H7 (cell line): ENCODE measurements at regions not wholly inside any gene's neighbourhood (a gene's known extent, or its start where the extent isn't known, plus 50 kb on each side); places are given as distances from the start of the nearest gene placed in this dataset.
A peak's percentile ranks its signal among the peaks of the same experiment; 100 is the strongest.

ENCODE experiments used
- DNase-seq: peaks from one replicate; pipeline ENCODE4 v3.0.0; 2012
- H3K27me3 ChIP-seq: 2 replicates; pipeline ENCODE4 v1.6.0; 2011; ENCODE audit warnings: mild to moderate bottlenecking, low read length; ENCODE audit not compliant: control insufficient read depth, insufficient read depth
- H3K36me3 ChIP-seq: replicated peaks from 2 replicates; pipeline ENCODE4 v1.5.1; 2011; ENCODE audit warnings: low read length; ENCODE audit not compliant: control insufficient read depth, insufficient read depth
- H3K4me3 ChIP-seq: 2 replicates; pipeline ENCODE4 v1.5.1; 2011; ENCODE audit warnings: low read depth, mild to moderate bottlenecking, control low read depth, low read length, moderate library complexity; ENCODE audit not compliant: insufficient read depth

GRCh38 chr14:56745097-56745496, 65.2 kb downstream of the OTX2 start:
- Histone ChIP-seq H3K36me3 (no peaks in the 10 kb centered on the region), H3K27me3 (no peaks in the 10 kb centered on the region), H3K4me3 (no peak overlapping the region)
- no peak for DNase-seq

GRCh38 chr14:56744016-56744415, 66.3 kb downstream of the OTX2 start:
- Histone ChIP-seq H3K36me3 (no peaks in the 10 kb centered on the region), H3K27me3 (no peaks in the 10 kb centered on the region), H3K4me3 (no peak overlapping the region)
- no peak for DNase-seq

GRCh38 chr14:56742391-56742878, 67.8 kb downstream of the OTX2 start:
- DNase-seq: no peak
- Histone ChIP-seq H3K27me3 (no peaks in the 10 kb centered on the region), H3K36me3 (no peaks in the 10 kb centered on the region), H3K4me3 (no peak overlapping the region)

- no peaks in the 10 kb centered on the region for H3K27me3 ChIP-seq
- DNase-seq: no peak
- H3K36me3 ChIP-seq: no peaks in the 10 kb centered on the region
- H3K4me3 ChIP-seq: no peak overlapping the region
Observed at GRCh38 chr14:56741325-56741724, 69.0 kb downstream of the OTX2 start.

- Histone ChIP-seq H3K4me3 (no peak overlapping the region), H3K27me3 (no peaks in the 10 kb centered on the region), H3K36me3 (no peaks in the 10 kb centered on the region)
- DNase-seq: no peak
Observed at GRCh38 chr14:56738020-56738419, 72.3 kb downstream of the OTX2 start.

GRCh38 chr14:56733396-56733795, 76.9 kb downstream of the OTX2 start:
- Histone ChIP-seq H3K36me3 (no peaks in the 10 kb centered on the region), H3K4me3 (no peak overlapping the region), H3K27me3 (peaks cover 6% of the 10 kb centered on the region; the same call in 1 of the 2 replicates)
- peak; percentile 73 for DNase-seq

- no peak overlapping the region for H3K4me3 ChIP-seq
- no peaks in the 10 kb centered on the region for H3K36me3 ChIP-seq
- DNase-seq: no peak
Observed at GRCh38 chr14:56731187-56731586, 79.1 kb downstream of the OTX2 start.

GRCh38 chr14:56730538-56731145, 79.6 kb downstream of the OTX2 start:
- H3K4me3 ChIP-seq: no peak overlapping the region
- H3K27me3 ChIP-seq: peaks cover 6% of the 10 kb centered on the region; the same call in 1 of the 2 replicates
- no peaks in the 10 kb centered on the region for H3K36me3 ChIP-seq
- DNase-seq: peak; percentile 46

More at GRCh38 chr14:56731187-56731586, 79.1 kb downstream of the OTX2 start:
- peaks cover 6% of the 10 kb centered on the region; the same call in 1 of the 2 replicates for H3K27me3 ChIP-seq

GRCh38 chr14:56724013-56724412, 86.3 kb downstream of the OTX2 start:
- DNase-seq: no peak
- H3K4me3 ChIP-seq: no peak overlapping the region
- H3K36me3 ChIP-seq: no peaks in the 10 kb centered on the region
- no peaks in the 10 kb centered on the region for H3K27me3 ChIP-seq

GRCh38 chr14:56723418-56723817, 86.9 kb downstream of the OTX2 start:
- no peak for DNase-seq
- Histone ChIP-seq H3K27me3 (no peaks in the 10 kb centered on the region), H3K36me3 (no peaks in the 10 kb centered on the region), H3K4me3 (no peak overlapping the region)

- Histone ChIP-seq H3K27me3 (no peaks in the 10 kb centered on the region), H3K36me3 (no peaks in the 10 kb centered on the region)
- no peak for DNase-seq
Observed at GRCh38 chr14:56720703-56721460, 89.4 kb downstream of the OTX2 start.

GRCh38 chr14:56718312-56718711, 92.0 kb downstream of the OTX2 start:
- DNase-seq: no peak
- H3K4me3 ChIP-seq: no peak overlapping the region
- no peaks in the 10 kb centered on the region for H3K27me3 ChIP-seq
- H3K36me3 ChIP-seq: no peaks in the 10 kb centered on the region

More at GRCh38 chr14:56720703-56721460, 89.4 kb downstream of the OTX2 start:
- no peak overlapping the region for H3K4me3 ChIP-seq

GRCh38 chr14:56716705-56717104, 93.6 kb downstream of the OTX2 start:
- no peak for DNase-seq
- no peaks in the 10 kb centered on the region for H3K36me3 ChIP-seq
- H3K27me3 ChIP-seq: no peaks in the 10 kb centered on the region
- H3K4me3 ChIP-seq: no peak overlapping the region

- Histone ChIP-seq H3K36me3 (no peaks in the 10 kb centered on the region), H3K4me3 (no peak overlapping the region), H3K27me3 (no peaks in the 10 kb centered on the region)
- peak; percentile 39 for DNase-seq
Observed at GRCh38 chr14:56715938-56716337, 94.3 kb downstream of the OTX2 start.

- no peaks in the 10 kb centered on the region for H3K27me3 ChIP-seq
- no peaks in the 10 kb centered on the region for H3K36me3 ChIP-seq
- H3K4me3 ChIP-seq: no peak overlapping the region
- DNase-seq: no peak
Observed at GRCh38 chr14:56709201-56709600, 101.1 kb downstream of the OTX2 start.
